HG03571 (cell line): ENCODE measurements at regions not wholly inside any gene's neighbourhood (a gene's known extent, or its start where the extent isn't known, plus 50 kb on each side); places are given as distances from the start of the nearest gene placed in this dataset.

Source experiments
- ATAC-seq: cut with Tn5 transposase; IDR thresholded peaks from one replicate; pipeline ENCODE4 v1.9.1; 2021; ENCODE audit not compliant: unreplicated experiment

- ATAC-seq = no peak
These were observed 386.3 kb downstream of the MRPS30 start for GRCh38 chr5:45195026-45195425.
